C4-2B (cell line): ENCODE measurements at regions not wholly inside any gene's neighbourhood (a gene's known extent, or its start where the extent isn't known, plus 50 kb on each side); places are given as distances from the start of the nearest gene placed in this dataset.

Experiments used
- CTCF ChIP-seq: fragments of 450-650 bp; conservative IDR thresholded peaks from 2 replicates; pipeline ENCODE4 v1.5.1; 2017; ENCODE audit warnings: mild to moderate bottlenecking
- ZFX ChIP-seq: fragments of 450-650 bp; IDR thresholded peaks from 2 replicates; pipeline ENCODE4 v1.6.1; 2017

GRCh38 chr12:75728826-75729225 lies 217.4 kb upstream of the KRR1 start:
- TF ChIP-seq ZFX (no peak), CTCF (no peak)
